GM04504 (cell line): ENCODE measurements at regions not wholly inside any gene's neighbourhood (a gene's known extent, or its start where the extent isn't known, plus 50 kb on each side); places are given as distances from the start of the nearest gene placed in this dataset.
"Not testable (repeated sequence)": the region's sequence is repeated elsewhere in the genome, so short reads cannot be mapped to it uniquely, and the experiment has no call there.

Experiments
- DNase-seq: peaks from one replicate; pipeline ENCODE4 v3.0.0-alpha.2; 2012; ENCODE audit warnings: low read depth

GRCh38 chr1:173257805-173258204 is 50.7 kb upstream of the TNFSF4 start:
- DNase-seq, result no peak

GRCh38 chr1:173258479-173259264 is 51.5 kb upstream of the TNFSF4 start:
- no peak for DNase-seq

DNA sequence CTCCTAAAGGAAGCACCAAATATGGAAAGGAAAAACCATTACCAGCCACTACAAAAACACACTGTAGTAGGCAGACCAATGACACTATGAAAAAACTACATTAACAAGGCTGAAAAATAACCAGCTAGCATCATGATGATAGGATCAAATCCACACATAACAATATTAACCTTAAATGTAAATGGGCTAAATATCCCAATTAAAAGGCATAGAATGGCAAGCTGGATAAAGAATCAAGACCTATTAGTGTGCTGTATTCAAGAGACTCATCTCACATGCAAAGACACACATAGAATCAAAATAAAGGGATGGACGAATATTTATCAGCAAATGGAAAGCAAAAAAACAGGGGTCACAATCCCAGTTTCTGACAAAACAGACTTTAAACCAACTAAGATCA is 53.2 kb upstream of the TNFSF4 start:
- not testable (repeated sequence) for DNase-seq

DNA sequence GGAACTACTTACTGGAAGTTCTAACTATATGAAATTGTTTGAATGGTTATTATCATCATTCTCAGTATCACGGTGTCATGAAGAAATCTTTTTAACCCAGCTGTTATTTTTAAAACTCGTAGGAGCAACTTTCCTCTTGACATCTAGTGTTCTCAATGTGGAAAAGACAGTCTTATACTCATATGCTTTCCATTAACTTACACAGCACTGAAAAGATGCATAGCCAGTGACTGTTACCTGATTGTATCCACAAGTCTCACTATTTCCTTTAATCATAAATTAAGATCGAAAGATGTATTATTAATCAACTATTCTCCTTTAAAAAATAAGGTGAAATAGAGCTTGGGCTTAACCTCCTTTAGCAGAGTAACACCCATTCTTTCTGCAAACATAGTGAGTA is 59.7 kb upstream of the TNFSF4 start:
- no peak for DNase-seq

DNA sequence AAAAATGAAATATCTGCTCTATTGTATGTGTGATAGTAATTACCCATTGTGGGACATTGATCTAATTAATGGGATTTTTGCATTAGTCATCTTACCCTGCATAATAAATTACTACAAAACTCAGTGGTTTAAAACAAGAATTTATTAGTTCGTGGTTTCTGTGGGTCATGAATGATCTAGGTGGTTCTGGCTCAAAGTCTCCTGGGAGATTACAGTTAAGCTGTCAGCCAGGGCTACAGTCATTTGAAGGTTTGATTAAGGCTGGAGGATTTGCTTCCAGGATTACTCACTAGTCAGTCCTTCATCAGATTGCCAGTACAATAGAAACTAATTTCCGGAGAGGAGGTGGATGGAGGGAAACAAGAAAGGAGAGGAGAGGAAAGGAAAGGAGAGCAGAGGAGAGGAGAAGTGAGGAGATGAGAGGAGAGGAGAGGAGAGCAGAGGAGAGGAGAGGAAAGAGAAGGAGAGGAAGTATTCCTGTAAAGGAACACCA is 60.4 kb upstream of the TNFSF4 start:
- DNase-seq, result peak; percentile 92

DNA sequence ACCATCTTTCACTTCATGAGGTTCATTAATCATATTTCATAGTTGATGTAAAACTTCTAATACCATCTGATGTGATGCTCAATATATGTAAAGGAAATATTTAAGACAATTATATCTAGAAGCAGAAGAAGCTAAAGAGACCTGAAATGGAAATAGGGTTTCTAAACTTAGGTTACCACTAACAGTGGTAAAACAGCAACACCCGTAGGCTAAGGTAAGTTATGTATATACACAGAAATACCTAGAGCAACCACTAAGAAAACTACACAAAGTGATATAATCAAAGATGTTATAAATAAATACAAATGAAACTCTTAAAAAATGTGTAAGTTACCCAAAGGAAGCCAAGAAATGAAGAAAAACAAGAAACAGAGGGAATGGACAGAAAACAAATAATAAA is 61.1 kb upstream of the TNFSF4 start:
- DNase-seq, result no peak

- DNase-seq, result no peak
These were observed 61.7 kb upstream of the TNFSF4 start for GRCh38 chr1:173268786-173269277.

GRCh38 chr1:173269490-173270230 is 62.5 kb upstream of the TNFSF4 start:
- DNase-seq, result peak; percentile 82

DNA sequence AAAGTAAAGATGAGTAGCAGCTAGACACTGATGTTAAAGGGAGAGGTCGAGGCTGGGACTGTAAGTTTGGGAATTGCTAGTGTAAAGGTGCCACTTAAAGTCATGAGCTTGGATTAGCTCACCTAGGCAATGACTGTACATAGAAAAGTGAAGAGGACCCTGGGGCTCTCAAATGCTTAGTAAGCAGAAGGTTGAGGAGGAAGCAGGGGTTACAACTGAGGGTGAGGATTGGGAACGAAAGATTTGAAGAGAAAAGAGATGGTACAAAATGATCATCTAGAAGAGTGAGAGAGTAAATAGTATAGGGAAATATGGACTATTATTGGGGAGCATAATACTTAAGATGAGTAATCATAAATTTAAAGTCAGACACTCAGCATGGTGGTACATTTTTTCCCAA is 63.1 kb upstream of the TNFSF4 start:
- no peak for DNase-seq

DNA sequence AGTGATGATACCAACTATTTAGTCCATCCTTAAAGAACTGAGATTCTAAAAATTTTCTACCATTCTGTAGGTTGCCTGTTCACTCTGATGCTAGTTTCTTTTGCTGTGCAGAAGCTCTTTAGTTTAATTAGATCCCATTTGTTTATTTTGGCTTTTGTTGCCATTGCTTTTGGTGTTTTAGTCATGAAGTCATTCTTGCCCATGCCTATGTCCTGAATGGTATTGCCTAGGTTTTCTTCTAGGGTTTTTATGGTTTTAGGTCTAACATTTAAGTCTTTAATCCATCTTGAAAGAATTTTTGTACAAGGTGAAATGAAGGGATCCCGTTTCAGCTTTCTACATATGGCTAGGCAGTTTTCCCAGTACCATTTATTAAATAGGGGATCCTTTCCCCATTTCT is 63.9 kb upstream of the TNFSF4 start:
- DNase-seq, result not testable (repeated sequence)

- DNase-seq, result no peak
These were observed 68.4 kb upstream of the TNFSF4 start for GRCh38 chr1:173275496-173275895.

DNA sequence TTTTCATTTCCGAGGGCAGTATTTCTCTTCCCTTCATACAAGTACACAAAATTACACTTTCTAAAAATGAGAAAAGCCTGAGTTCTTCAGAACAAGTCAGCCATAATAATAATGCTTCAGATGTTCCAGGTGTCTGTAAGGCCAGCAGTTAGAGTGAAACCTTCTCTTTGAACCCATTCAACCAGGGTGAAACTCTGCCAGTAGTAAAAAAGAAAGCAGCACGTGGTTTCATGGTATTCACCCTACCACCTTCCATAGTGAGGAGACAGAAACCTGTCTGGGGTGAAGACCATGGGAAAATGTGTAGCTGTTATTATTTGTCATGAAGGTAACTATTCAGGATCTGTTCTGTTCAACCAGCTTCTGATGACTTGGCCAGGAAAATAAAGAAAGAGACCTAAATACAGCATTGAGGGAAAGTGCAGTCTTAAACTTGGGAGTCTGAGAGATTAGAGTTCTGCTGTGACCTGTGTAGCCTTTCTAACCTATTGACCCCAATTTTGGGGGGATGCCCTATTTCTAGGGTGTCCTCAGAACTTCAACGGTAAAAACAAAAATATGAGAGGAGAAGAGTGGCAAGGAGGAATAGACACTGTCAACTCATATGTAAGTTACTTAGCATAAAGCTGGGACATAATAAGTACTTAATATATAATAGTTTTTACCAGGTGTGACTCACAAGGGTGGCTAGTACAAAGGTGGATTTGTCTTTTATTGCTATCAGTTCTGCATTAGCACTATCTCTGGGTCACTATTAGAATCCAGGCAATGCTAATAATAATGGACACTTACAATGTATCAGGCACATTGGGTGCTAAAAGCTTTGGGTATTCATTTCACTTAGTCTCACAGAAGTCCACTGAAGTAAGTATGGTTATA is 70.0 kb upstream of the TNFSF4 start:
- no peak for DNase-seq

DNA sequence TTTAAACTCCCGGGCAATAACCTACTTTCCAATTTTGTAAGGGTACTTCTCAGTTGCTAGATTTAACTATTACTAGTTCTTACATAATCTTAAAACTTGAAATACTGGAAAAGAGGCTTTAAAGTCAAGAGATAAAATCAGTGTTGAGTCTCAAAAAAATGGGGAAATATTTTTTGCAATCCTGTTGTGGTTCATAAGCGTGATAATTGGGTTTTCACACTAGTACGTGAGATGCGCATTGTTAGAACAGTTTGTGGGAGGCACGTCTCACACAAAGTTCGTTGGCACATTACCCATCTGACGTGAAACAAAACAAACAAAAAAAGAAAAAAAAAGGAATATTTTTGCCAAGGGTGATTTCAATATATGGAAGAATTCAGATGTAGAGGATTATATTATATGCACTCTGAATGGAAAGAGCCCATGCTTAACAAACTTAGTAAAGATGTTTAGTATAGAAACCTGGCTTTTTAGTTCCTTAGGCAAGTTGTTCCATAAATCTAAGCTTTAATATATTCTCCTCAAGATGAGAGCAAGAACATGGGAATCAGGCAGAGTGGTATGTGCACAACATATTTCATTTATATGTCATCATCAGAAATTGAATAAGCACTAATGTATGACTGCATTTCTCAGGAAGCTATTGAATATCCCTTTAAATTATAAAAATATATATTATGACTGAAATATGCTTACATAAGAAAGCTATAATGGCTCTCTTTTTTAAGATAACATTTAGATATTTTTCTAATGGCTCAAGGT is 73.9 kb upstream of the TNFSF4 start:
- DNase-seq, result no peak

DNA sequence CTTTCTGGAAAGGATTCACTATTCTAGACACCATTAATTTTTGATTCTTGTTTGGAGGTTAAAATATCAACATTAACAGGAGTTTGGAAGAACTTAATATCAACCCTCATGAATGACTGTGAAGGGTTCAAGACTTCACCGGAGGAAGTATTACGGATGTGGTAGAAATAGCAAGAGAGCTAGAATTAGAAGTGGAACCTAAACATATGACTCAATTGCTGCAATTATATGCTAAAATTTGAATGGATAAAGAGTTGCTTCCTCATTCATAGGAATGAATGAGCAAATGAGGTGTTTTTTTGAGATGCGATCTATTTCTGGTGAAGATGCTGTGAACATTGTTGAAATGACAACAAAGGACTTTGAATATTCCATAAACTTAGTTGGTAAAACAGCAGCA is 77.9 kb upstream of the TNFSF4 start:
- no peak for DNase-seq

GRCh38 chr1:173287785-173288184 is 80.7 kb upstream of the TNFSF4 start:
- DNase-seq, result no peak

DNA sequence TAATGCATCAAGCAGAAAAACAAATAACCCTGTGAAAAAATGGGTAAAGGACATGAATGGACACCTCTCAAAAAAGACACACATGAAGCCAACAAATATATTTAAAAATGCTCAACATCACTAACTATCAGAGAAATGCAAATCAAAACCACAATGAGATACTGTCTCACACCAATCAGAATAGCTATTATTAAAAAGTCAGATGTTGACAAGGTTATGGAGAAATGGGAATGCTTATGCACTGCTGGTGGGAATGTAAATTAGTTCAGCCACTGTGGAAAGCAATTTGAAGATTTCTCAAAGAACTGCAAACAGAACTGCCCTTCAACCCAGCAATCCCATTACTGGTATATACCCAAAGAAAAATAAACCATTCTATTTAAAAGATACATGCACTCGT is 86.6 kb upstream of the TNFSF4 start:
- DNase-seq, result no peak

GRCh38 chr1:173294843-173295242 is 87.7 kb upstream of the TNFSF4 start:
- DNase-seq, result no peak

DNA sequence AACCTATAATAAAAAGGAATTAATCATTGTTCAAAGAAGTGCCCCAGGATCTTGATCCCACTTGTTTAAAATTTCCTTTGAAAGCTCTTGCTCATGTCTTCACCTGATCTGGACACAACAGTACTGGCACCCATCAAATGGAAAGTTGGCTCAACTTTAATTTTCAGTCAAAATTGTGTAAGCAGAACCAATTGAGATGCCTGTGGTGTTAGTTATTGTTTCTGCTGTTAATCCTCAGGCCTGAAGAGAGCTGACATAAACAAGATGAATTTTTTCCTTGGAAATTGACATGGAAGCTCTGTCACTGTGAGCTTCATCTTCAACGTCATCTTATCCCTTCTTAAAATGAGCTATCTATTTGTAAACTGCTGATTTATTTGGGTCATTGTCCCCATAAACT is 88.3 kb upstream of the TNFSF4 start:
- no peak for DNase-seq

DNA sequence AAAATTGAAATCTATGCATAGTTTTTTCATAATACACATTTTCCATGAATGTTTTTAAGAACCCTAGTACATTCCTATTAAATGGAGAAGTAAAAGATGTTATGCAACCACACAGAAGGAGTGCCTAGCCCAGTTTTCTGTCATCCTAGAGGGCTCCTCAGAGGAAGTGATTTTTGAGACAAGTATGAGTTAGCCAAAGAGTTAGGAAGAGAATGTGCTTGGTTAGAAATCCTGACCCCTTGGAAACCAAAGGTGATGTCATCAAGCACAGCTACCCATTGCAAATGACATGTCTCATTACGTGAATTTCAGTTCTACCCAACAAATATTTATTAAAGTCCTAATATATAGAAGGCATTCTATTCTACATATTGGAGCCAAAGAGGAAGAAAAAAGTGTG is 88.9 kb upstream of the TNFSF4 start:
- DNase-seq, result no peak

GRCh38 chr1:173297798-173298391 is 90.8 kb upstream of the TNFSF4 start:
- no peak for DNase-seq
